Neural cell (in vitro differentiated cells): ENCODE measurements at regions not wholly inside any gene's neighbourhood (a gene's known extent, or its start where the extent isn't known, plus 50 kb on each side); places are given as distances from the start of the nearest gene placed in this dataset.

Experiments used
- H2AFZ ChIP-seq: fragments of 200-600, 300-800 bp; sonication (generic), shearing (Covaris generic); 2 replicates; pipeline ENCODE4 v1.6.0; 2014; ENCODE audit warnings: low read depth, mild to moderate bottlenecking, antibody characterized with exemption, low read length, moderate library complexity
- H3F3A ChIP-seq: fragments of 200-600 bp; shearing (Covaris generic); 2 replicates; pipeline ENCODE4 v1.6.1; 2016; ENCODE audit warnings: mild to moderate bottlenecking, moderate library complexity, mixed read lengths, antibody characterized with exemption, low read length; ENCODE audit not compliant: insufficient read depth, poor library complexity, severe bottlenecking
- H3K27ac ChIP-seq: fragments of 200-600, 300-800 bp; sonication (generic), shearing (Covaris generic); 2 replicates; pipeline ENCODE4 v1.5.1; 2014; ENCODE audit warnings: mild to moderate bottlenecking, low read length, moderate library complexity
- H3K27me3 ChIP-seq: fragments of 300-800, 200-600 bp; sonication (generic), shearing (Covaris generic); 2 replicates; pipeline ENCODE4 v1.6.0; 2014; ENCODE audit warnings: mild to moderate bottlenecking, low read depth, low read length, moderate library complexity; ENCODE audit not compliant: insufficient read depth
- H3K36me3 ChIP-seq: fragments of 300-800, 200-600 bp; sonication (generic), shearing (Covaris generic); 2 replicates; pipeline ENCODE4 v1.5.1; 2014; ENCODE audit warnings: mild to moderate bottlenecking, antibody characterized with exemption, low read length, moderate library complexity; ENCODE audit not compliant: insufficient read depth
- H3K4me2 ChIP-seq: fragments of 300-800, 200-600 bp; sonication (generic), shearing (Covaris generic); 2 replicates; pipeline ENCODE4 v1.6.0; 2014; ENCODE audit warnings: mild to moderate bottlenecking, low read length
- H3K4me3 ChIP-seq: fragments of 300-800, 200-600 bp; sonication (generic), shearing (Covaris generic); 2 replicates; pipeline ENCODE4 v1.5.1; 2014; ENCODE audit warnings: mild to moderate bottlenecking, low read length, moderate library complexity
- H3K79me2 ChIP-seq: fragments of 200-600 bp; shearing (Covaris generic); replicated peaks from 2 replicates; pipeline ENCODE4 v1.6.0; 2014; ENCODE audit warnings: mild to moderate bottlenecking, low read length, moderate library complexity; ENCODE audit not compliant: insufficient read depth
- H3K9ac ChIP-seq: fragments of 300-800, 200-600 bp; sonication (generic), shearing (Covaris generic); 2 replicates; pipeline ENCODE4 v1.6.1; 2016; ENCODE audit warnings: mild to moderate bottlenecking, low read length, mixed read lengths
- H3K9me2 ChIP-seq: fragments of 200-600 bp; shearing (Covaris generic); 2 replicates; pipeline ENCODE4 v1.6.1; 2016; ENCODE audit warnings: mild to moderate bottlenecking, low read length, mixed read lengths; ENCODE audit not compliant: insufficient read depth
- H3K9me3 ChIP-seq: fragments of 200-600, 300-800 bp; sonication (generic), shearing (Covaris generic); 2 replicates; pipeline ENCODE4 v1.6.1; 2016; ENCODE audit warnings: mild to moderate bottlenecking, mixed run types, low read length, moderate library complexity, mixed read lengths
- H4K20me1 ChIP-seq: fragments of 200-600 bp; shearing (Covaris generic); 2 replicates; pipeline ENCODE4 v1.6.1; 2016; ENCODE audit warnings: mild to moderate bottlenecking, mixed run types; ENCODE audit not compliant: insufficient read depth
- CTCF ChIP-seq: fragments of 450-650 bp; IDR thresholded peaks from 2 replicates; pipeline ENCODE4 v1.5.1; 2014; ENCODE audit warnings: antibody characterized with exemption, mild to moderate bottlenecking, moderate library complexity; ENCODE audit not compliant: poor library complexity, severe bottlenecking
- EP300 ChIP-seq: fragments of 450-650 bp; conservative IDR thresholded peaks from 2 replicates; pipeline ENCODE4 v1.6.1; 2014; ENCODE audit warnings: antibody characterized with exemption, mild to moderate bottlenecking, moderate library complexity; ENCODE audit not compliant: poor library complexity, severe bottlenecking
- EZH2 ChIP-seq: fragments of 200-600, 300-800 bp; shearing (Covaris generic), sonication (generic); IDR thresholded peaks from 2 replicates; pipeline ENCODE4 v1.6.1; 2014; ENCODE audit warnings: antibody characterized with exemption, low read length, borderline replicate concordance, mild to moderate bottlenecking; ENCODE audit not compliant: insufficient read depth, poor library complexity, severe bottlenecking
- MXI1 ChIP-seq: fragments of 450-650 bp; conservative IDR thresholded peaks from 2 replicates; pipeline ENCODE4 v1.6.1; 2014; ENCODE audit warnings: antibody characterized with exemption, mild to moderate bottlenecking; ENCODE audit not compliant: poor library complexity, severe bottlenecking
- POLR2AphosphoS5 ChIP-seq: IDR thresholded peaks from 2 replicates; pipeline ENCODE4 v1.6.1; 2012
- RAD21 ChIP-seq: fragments of 450-650 bp; conservative IDR thresholded peaks from 2 replicates; pipeline ENCODE4 v1.6.1; 2014; ENCODE audit warnings: antibody characterized with exemption, mild to moderate bottlenecking, moderate library complexity
- SMC3 ChIP-seq: fragments of 450-650 bp; conservative IDR thresholded peaks from 2 replicates; pipeline ENCODE4 v1.6.1; 2014; ENCODE audit warnings: antibody characterized with exemption, mild to moderate bottlenecking, moderate library complexity; ENCODE audit not compliant: poor library complexity
- TAF1 ChIP-seq: IDR thresholded peaks from 2 replicates; pipeline ENCODE4 v1.6.1; 2012; ENCODE audit warnings: low read depth
- TF ChIP-seq, protein P1 (sequence below): IDR thresholded peaks from 2 replicates; pipeline ENCODE4 v1.6.1; 2012; ENCODE audit warnings: borderline replicate concordance

- Histone ChIP-seq H3K79me2 (no peaks in the 10 kb centered on the region), H2AFZ (no peak overlapping the region), H4K20me1 (no peaks in the 10 kb centered on the region)
Measured at GRCh38 chr5:67487862-67488261, 291.3 kb upstream of the CD180 start.

GRCh38 chr5:67483453-67484030 is 286.9 kb upstream of the CD180 start:
- no peaks in the 10 kb centered on the region for H3K9me3 ChIP-seq

More at GRCh38 chr5:67487862-67488261, 291.3 kb upstream of the CD180 start:
- Histone ChIP-seq H3K4me3 (no peak overlapping the region), H3K4me2 (no peak overlapping the region), H3K27me3 (no peaks in the 10 kb centered on the region), H3K27ac (no peak overlapping the region), H3K36me3 (no peaks in the 10 kb centered on the region), H3K9ac (no peak overlapping the region), H3K9me3 (no peaks in the 10 kb centered on the region), H3F3A (no peaks in the 10 kb centered on the region), H3K9me2 (no peaks in the 10 kb centered on the region)
- TF ChIP-seq CTCF (no peak), EZH2 (no peak), SMC3 (no peak), RAD21 (no peak), POLR2AphosphoS5 (no peak)
- TF ChIP-seq, protein P1, sequence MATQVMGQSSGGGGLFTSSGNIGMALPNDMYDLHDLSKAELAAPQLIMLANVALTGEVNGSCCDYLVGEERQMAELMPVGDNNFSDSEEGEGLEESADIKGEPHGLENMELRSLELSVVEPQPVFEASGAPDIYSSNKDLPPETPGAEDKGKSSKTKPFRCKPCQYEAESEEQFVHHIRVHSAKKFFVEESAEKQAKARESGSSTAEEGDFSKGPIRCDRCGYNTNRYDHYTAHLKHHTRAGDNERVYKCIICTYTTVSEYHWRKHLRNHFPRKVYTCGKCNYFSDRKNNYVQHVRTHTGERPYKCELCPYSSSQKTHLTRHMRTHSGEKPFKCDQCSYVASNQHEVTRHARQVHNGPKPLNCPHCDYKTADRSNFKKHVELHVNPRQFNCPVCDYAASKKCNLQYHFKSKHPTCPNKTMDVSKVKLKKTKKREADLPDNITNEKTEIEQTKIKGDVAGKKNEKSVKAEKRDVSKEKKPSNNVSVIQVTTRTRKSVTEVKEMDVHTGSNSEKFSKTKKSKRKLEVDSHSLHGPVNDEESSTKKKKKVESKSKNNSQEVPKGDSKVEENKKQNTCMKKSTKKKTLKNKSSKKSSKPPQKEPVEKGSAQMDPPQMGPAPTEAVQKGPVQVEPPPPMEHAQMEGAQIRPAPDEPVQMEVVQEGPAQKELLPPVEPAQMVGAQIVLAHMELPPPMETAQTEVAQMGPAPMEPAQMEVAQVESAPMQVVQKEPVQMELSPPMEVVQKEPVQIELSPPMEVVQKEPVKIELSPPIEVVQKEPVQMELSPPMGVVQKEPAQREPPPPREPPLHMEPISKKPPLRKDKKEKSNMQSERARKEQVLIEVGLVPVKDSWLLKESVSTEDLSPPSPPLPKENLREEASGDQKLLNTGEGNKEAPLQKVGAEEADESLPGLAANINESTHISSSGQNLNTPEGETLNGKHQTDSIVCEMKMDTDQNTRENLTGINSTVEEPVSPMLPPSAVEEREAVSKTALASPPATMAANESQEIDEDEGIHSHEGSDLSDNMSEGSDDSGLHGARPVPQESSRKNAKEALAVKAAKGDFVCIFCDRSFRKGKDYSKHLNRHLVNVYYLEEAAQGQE, result no peak

More at GRCh38 chr5:67483453-67484030, 286.9 kb upstream of the CD180 start:
- H3K9me2 ChIP-seq, result no peaks in the 10 kb centered on the region
- no peaks in the 10 kb centered on the region for H3K79me2 ChIP-seq
- H2AFZ ChIP-seq, result no peak overlapping the region
- no peak for TF ChIP-seq CTCF
- TF ChIP-seq MXI1, result no peak
- TF ChIP-seq, protein P1, result no peak
- no peak for TF ChIP-seq EZH2
- TF ChIP-seq RAD21, result no peak
- TF ChIP-seq EP300, result no peak
- no peak for TF ChIP-seq SMC3
- no peak for TF ChIP-seq TAF1
- TF ChIP-seq POLR2AphosphoS5, result no peak
- no peak overlapping the region for H3K4me3 ChIP-seq
- no peaks in the 10 kb centered on the region for H3K27me3 ChIP-seq
- H3F3A ChIP-seq, result no peaks in the 10 kb centered on the region
- no peak overlapping the region for H3K9ac ChIP-seq
- H3K27ac ChIP-seq, result no peak overlapping the region
- H3K36me3 ChIP-seq, result no peaks in the 10 kb centered on the region
- H3K4me2 ChIP-seq, result no peak overlapping the region
- no peaks in the 10 kb centered on the region for H4K20me1 ChIP-seq
